ENCODE measurements at regions not wholly inside any gene's neighbourhood (a gene's known extent, or its start where the extent isn't known, plus 50 kb on each side); places are given as distances from the start of the nearest gene placed in this dataset.

DNA sequence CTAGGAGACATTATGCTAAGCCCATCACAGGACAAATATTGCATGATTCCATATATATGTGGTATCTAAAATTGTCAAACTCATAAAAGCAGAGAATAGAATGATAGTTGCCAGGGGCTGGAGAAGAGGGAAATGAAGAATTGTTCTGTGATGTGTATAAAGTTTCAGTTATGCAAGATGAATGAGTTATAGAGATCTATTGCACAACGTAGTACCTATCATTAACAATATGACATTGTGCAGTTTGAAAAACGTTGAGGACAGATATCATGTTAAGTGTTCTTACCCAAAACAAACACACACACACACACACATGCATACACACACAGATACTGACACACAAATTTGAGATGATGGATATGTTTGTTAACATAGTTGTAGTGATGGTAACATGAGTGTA, 871.6 kb upstream of the GOT2 start:
- TF ChIP-seq, protein P1, sequence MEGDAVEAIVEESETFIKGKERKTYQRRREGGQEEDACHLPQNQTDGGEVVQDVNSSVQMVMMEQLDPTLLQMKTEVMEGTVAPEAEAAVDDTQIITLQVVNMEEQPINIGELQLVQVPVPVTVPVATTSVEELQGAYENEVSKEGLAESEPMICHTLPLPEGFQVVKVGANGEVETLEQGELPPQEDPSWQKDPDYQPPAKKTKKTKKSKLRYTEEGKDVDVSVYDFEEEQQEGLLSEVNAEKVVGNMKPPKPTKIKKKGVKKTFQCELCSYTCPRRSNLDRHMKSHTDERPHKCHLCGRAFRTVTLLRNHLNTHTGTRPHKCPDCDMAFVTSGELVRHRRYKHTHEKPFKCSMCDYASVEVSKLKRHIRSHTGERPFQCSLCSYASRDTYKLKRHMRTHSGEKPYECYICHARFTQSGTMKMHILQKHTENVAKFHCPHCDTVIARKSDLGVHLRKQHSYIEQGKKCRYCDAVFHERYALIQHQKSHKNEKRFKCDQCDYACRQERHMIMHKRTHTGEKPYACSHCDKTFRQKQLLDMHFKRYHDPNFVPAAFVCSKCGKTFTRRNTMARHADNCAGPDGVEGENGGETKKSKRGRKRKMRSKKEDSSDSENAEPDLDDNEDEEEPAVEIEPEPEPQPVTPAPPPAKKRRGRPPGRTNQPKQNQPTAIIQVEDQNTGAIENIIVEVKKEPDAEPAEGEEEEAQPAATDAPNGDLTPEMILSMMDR (IDR thresholded peaks at IDR 0.05 in 2 of 3, conservative IDR thresholded peaks at IDR 0.05 in 1 of 3; ENCODE audit: control insufficient read depth in 2 of 3, extremely low read depth in 1 of 3, insufficient read depth in 1 of 3, low read depth in 3 of 3, low read length in 3 of 3), result no peak
- TF ChIP-seq, protein P2, sequence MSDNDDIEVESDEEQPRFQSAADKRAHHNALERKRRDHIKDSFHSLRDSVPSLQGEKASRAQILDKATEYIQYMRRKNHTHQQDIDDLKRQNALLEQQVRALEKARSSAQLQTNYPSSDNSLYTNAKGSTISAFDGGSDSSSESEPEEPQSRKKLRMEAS (IDR thresholded peaks at IDR 0.05; ENCODE audit: low read depth, low read length), result no peak
